ENCODE measurements at regions not wholly inside any gene's neighbourhood (a gene's known extent, or its start where the extent isn't known, plus 50 kb on each side); places are given as distances from the start of the nearest gene placed in this dataset.

GRCh38 chr13:91193358-91193757, 154.1 kb upstream of the MIR17HG start:
- peaks cover 12% of the 10 kb centered on the region for H3K4me1 ChIP-seq (ENCODE audit: low read length)
- H2AFZ ChIP-seq (ENCODE audit: low read depth, low read length), result no peak overlapping the region
- H3K27ac ChIP-seq (ENCODE audit: low read length), result no peak overlapping the region
- H4K20me1 ChIP-seq (ENCODE audit: insufficient read depth, low read length), result no peaks in the 10 kb centered on the region
- TF ChIP-seq EZH2phosphoT487 (IDR thresholded peaks at IDR 0.05; ENCODE audit: low read depth) (no peak), CTCF (IDR thresholded peaks at IDR 0.05; ENCODE audit: low read depth, low read length) (no peak)
- H3K4me2 ChIP-seq (ENCODE audit: low read length), result no peak overlapping the region
- no peak overlapping the region for H3K9ac ChIP-seq (ENCODE audit: low read length)
- no peaks in the 10 kb centered on the region for H3K36me3 ChIP-seq (replicated peaks; ENCODE audit: low read depth, low read length)
- no peak overlapping the region for H3K4me3 ChIP-seq (ENCODE audit: low read length)
- no peaks in the 10 kb centered on the region for H3K27me3 ChIP-seq (ENCODE audit: low read depth, low read length)
- H3K9me3 ChIP-seq (ENCODE audit: insufficient read depth, low read length), result no peaks in the 10 kb centered on the region
- H3K79me2 ChIP-seq (ENCODE audit: low read length), result no peaks in the 10 kb centered on the region

- no peak overlapping the region for H3K4me3 ChIP-seq (ENCODE audit: low read length)
Observed at GRCh38 chr13:91195789-91196188, 151.7 kb upstream of the MIR17HG start.

GRCh38 chr13:91196958-91197357, 150.5 kb upstream of the MIR17HG start:
- Histone ChIP-seq H3K27me3 (ENCODE audit: low read depth, low read length) (no peaks in the 10 kb centered on the region), H2AFZ (ENCODE audit: low read depth, low read length) (no peak overlapping the region), H3K79me2 (ENCODE audit: low read length) (no peaks in the 10 kb centered on the region), H3K27ac (ENCODE audit: low read length) (no peak overlapping the region), H3K4me3 (ENCODE audit: low read length) (no peak overlapping the region), H3K9me3 (ENCODE audit: insufficient read depth, low read length) (no peaks in the 10 kb centered on the region), H4K20me1 (ENCODE audit: insufficient read depth, low read length) (no peaks in the 10 kb centered on the region), H3K4me1 (ENCODE audit: low read length) (peaks cover 12% of the 10 kb centered on the region), H3K4me2 (ENCODE audit: low read length) (no peak overlapping the region), H3K9ac (ENCODE audit: low read length) (no peak overlapping the region), H3K36me3 (replicated peaks; ENCODE audit: low read depth, low read length) (no peaks in the 10 kb centered on the region)
- TF ChIP-seq CTCF (IDR thresholded peaks at IDR 0.05; ENCODE audit: low read depth, low read length), result no peak
- no peak for TF ChIP-seq EZH2phosphoT487 (IDR thresholded peaks at IDR 0.05; ENCODE audit: low read depth)

More at GRCh38 chr13:91195789-91196188, 151.7 kb upstream of the MIR17HG start:
- TF ChIP-seq CTCF (IDR thresholded peaks at IDR 0.05; ENCODE audit: low read depth, low read length) (no peak), EZH2phosphoT487 (IDR thresholded peaks at IDR 0.05; ENCODE audit: low read depth) (no peak)
- Histone ChIP-seq H3K36me3 (replicated peaks; ENCODE audit: low read depth, low read length) (no peaks in the 10 kb centered on the region), H3K9ac (ENCODE audit: low read length) (no peak overlapping the region), H2AFZ (ENCODE audit: low read depth, low read length) (no peak overlapping the region), H3K9me3 (ENCODE audit: insufficient read depth, low read length) (no peaks in the 10 kb centered on the region), H3K27ac (ENCODE audit: low read length) (no peak overlapping the region), H3K27me3 (ENCODE audit: low read depth, low read length) (no peaks in the 10 kb centered on the region), H3K79me2 (ENCODE audit: low read length) (no peaks in the 10 kb centered on the region), H3K4me1 (ENCODE audit: low read length) (peaks cover 12% of the 10 kb centered on the region), H4K20me1 (ENCODE audit: insufficient read depth, low read length) (no peaks in the 10 kb centered on the region), H3K4me2 (ENCODE audit: low read length) (no peak overlapping the region)

- H3K9ac ChIP-seq (ENCODE audit: low read length), result no peak overlapping the region
- no peak overlapping the region for H3K27ac ChIP-seq (ENCODE audit: low read length)
- no peak overlapping the region for H3K4me3 ChIP-seq (ENCODE audit: low read length)
- H3K9me3 ChIP-seq (ENCODE audit: insufficient read depth, low read length), result no peaks in the 10 kb centered on the region
- no peaks in the 10 kb centered on the region for H3K79me2 ChIP-seq (ENCODE audit: low read length)
- no peak overlapping the region for H3K4me2 ChIP-seq (ENCODE audit: low read length)
- no peaks in the 10 kb centered on the region for H3K27me3 ChIP-seq (ENCODE audit: low read depth, low read length)
- H3K36me3 ChIP-seq (replicated peaks; ENCODE audit: low read depth, low read length), result no peaks in the 10 kb centered on the region
- no peak for TF ChIP-seq EZH2phosphoT487 (IDR thresholded peaks at IDR 0.05; ENCODE audit: low read depth)
- TF ChIP-seq CTCF (IDR thresholded peaks at IDR 0.05; ENCODE audit: low read depth, low read length), result no peak
- H3K4me1 ChIP-seq (ENCODE audit: low read length), result peaks cover 12% of the 10 kb centered on the region
- no peaks in the 10 kb centered on the region for H4K20me1 ChIP-seq (ENCODE audit: insufficient read depth, low read length)
- no peak overlapping the region for H2AFZ ChIP-seq (ENCODE audit: low read depth, low read length)
Observed at GRCh38 chr13:91199866-91200265, 147.6 kb upstream of the MIR17HG start.

Measured in OCI-LY3 (cell line).